Gastrocnemius medialis (tissue), 4 donors: ENCODE measurements at regions not wholly inside any gene's neighbourhood (a gene's known extent, or its start where the extent isn't known, plus 50 kb on each side); places are given as distances from the start of the nearest gene placed in this dataset.

Experiments used
- ATAC-seq, 2 donors: fragments of 150-250 bp; one replicate each; pipeline ENCODE4 v1.9.1; 2016
- DNase-seq, 2 donors: peaks; one replicate each; pipeline ENCODE4 v3.0.0-alpha.2; 2019
- H3K27ac ChIP-seq, 4 donors: fragments of 200-600 bp; sonication (generic); 1 replicate in 1 of 4; 2 replicates in 3 of 4; pipeline ENCODE4 v1.5.1; 2016 to 2018; ENCODE audit warnings: mild to moderate bottlenecking in 2 of 4, moderate library complexity in 1 of 4
- H3K27me3 ChIP-seq, 3 donors: fragments of 200-600 bp; sonication (generic) in 2 of 3; 1 replicate in 1 of 3; 2 replicates in 2 of 3; pipeline versions ENCODE4 v1.5.1 to v1.6.0; 2016 to 2019; ENCODE audit warnings: mild to moderate bottlenecking in 1 of 3, moderate library complexity in 1 of 3
- H3K36me3 ChIP-seq, 2 donors: fragments of 200-600 bp; sonication (generic) in 1 of 2; one replicate each; pipeline ENCODE4 v1.5.1; 2017 to 2018
- H3K4me1 ChIP-seq, 2 donors: fragments of 200-600 bp; sonication (generic) in 1 of 2; one replicate each; pipeline ENCODE4 v1.5.1; 2016 to 2017; ENCODE audit warnings: mild to moderate bottlenecking in 2 of 2
- H3K4me3 ChIP-seq, 4 donors: fragments of 200-600 bp; sonication (generic) in 3 of 4; 1 replicate in 1 of 4; 2 replicates in 3 of 4; pipeline ENCODE4 v1.5.1; 2016 to 2019; ENCODE audit warnings: mild to moderate bottlenecking in 2 of 4
- H3K9me3 ChIP-seq, 3 donors: fragments of 200-600 bp; sonication (generic) in 2 of 3; 1 replicate in 1 of 3; 2 replicates in 2 of 3; pipeline ENCODE4 v1.5.1; 2016 to 2019
- CTCF ChIP-seq, 5 experiments: fragments of 450-650 bp in 3 of 5; fragments of 200-600 bp in 2 of 5; sonication (generic) in 2 of 5; IDR thresholded peaks in 4 of 5; conservative IDR thresholded peaks in 1 of 5; 1 replicate in 4 of 5; 2 replicates in 1 of 5; pipeline ENCODE4 v1.5.1; 2016 to 2019; ENCODE audit warnings: antibody characterized with exemption in 5 of 5, mild to moderate bottlenecking in 3 of 5, moderate library complexity in 3 of 5
- POLR2A ChIP-seq, 2 donors: fragments of 450-650 bp; IDR thresholded peaks; one replicate each; pipeline ENCODE4 v1.6.1; 2017; ENCODE audit warnings: antibody characterized with exemption in 2 of 2, mild to moderate bottlenecking in 2 of 2, moderate library complexity in 2 of 2
- in situ Hi-C, 4 donors: fragments of 200-750 bp; cut with MboI; loops; one replicate each; pipeline versions ENCODE4 v1.15.0 to v1.8.0; 2017; ENCODE audit warnings: low sequenced_read_pairs in 4 of 4
- intact Hi-C: fragments of 100-400 bp; cut with DNase I; formaldehyde crosslinking; loops from one replicate; pipeline ENCODE4 v1.15.1; 2023; ENCODE audit warnings: low total_unique reads

- Histone ChIP-seq H3K27ac (no peak overlapping the region), H3K9me3 (no peaks in the 10 kb centered on the region), H3K36me3 (no peaks in the 10 kb centered on the region), H3K4me1 (no peaks in the 10 kb centered on the region), H3K4me3 (no peak overlapping the region), H3K27me3 (no peaks in the 10 kb centered on the region)
- TF ChIP-seq CTCF (IDR thresholded peaks at IDR 0.05 in 4 of 5, conservative IDR thresholded peaks at IDR 0.05 in 1 of 5) (no peak), POLR2A (IDR thresholded peaks at IDR 0.05) (no peak)
- DNase-seq: no peak
- no peak for ATAC-seq
- intact Hi-C loops (no loop called here), in situ Hi-C loops (no loop called here)
Observed at GRCh38 chr7:140283472-140283871, 106.7 kb upstream of the KDM7A start.

- ATAC-seq: no peak
Observed at GRCh38 chr7:140281960-140282359, 105.2 kb upstream of the KDM7A start.

GRCh38 chr7:140281255-140281654 is 104.5 kb upstream of the KDM7A start:
- TF ChIP-seq CTCF (IDR thresholded peaks at IDR 0.05 in 4 of 5, conservative IDR thresholded peaks at IDR 0.05 in 1 of 5): no peak
- TF ChIP-seq POLR2A (IDR thresholded peaks at IDR 0.05): no peak
- no peak for DNase-seq
- Histone ChIP-seq H3K27ac (no peak overlapping the region), H3K36me3 (no peaks in the 10 kb centered on the region), H3K27me3 (no peaks in the 10 kb centered on the region), H3K4me1 (no peaks in the 10 kb centered on the region), H3K9me3 (no peaks in the 10 kb centered on the region), H3K4me3 (no peak overlapping the region)
- no peak for ATAC-seq
- intact Hi-C loops: no loop called here
- in situ Hi-C loops: no loop called here

More at GRCh38 chr7:140281960-140282359, 105.2 kb upstream of the KDM7A start:
- no peaks in the 10 kb centered on the region for H3K27me3 ChIP-seq
- H3K4me1 ChIP-seq: no peaks in the 10 kb centered on the region
- no peak for DNase-seq
- H3K9me3 ChIP-seq: no peaks in the 10 kb centered on the region
- no peak overlapping the region for H3K4me3 ChIP-seq
- no peak overlapping the region for H3K27ac ChIP-seq
- no peaks in the 10 kb centered on the region for H3K36me3 ChIP-seq
- intact Hi-C loops: no loop called here
- TF ChIP-seq CTCF (IDR thresholded peaks at IDR 0.05 in 4 of 5, conservative IDR thresholded peaks at IDR 0.05 in 1 of 5) (no peak), POLR2A (IDR thresholded peaks at IDR 0.05) (no peak)
- in situ Hi-C loops: no loop called here

- in situ Hi-C loops (no loop called here), intact Hi-C loops (no loop called here)
- no peaks in the 10 kb centered on the region for H3K4me1 ChIP-seq
- no peaks in the 10 kb centered on the region for H3K36me3 ChIP-seq
- DNase-seq: no peak
- no peak for TF ChIP-seq CTCF (IDR thresholded peaks at IDR 0.05 in 4 of 5, conservative IDR thresholded peaks at IDR 0.05 in 1 of 5)
- TF ChIP-seq POLR2A (IDR thresholded peaks at IDR 0.05): no peak
- H3K9me3 ChIP-seq: no peaks in the 10 kb centered on the region
- no peak overlapping the region for H3K4me3 ChIP-seq
- peak overlapping the region in 1 of 4 donors; percentile 3 for H3K27ac ChIP-seq
- H3K27me3 ChIP-seq: no peaks in the 10 kb centered on the region
- ATAC-seq: no peak
Observed at GRCh38 chr7:140276001-140276400, 99.2 kb upstream of the KDM7A start.
